ENCODE measurements at regions not wholly inside any gene's neighbourhood (a gene's known extent, or its start where the extent isn't known, plus 50 kb on each side); places are given as distances from the start of the nearest gene placed in this dataset.

DNA sequence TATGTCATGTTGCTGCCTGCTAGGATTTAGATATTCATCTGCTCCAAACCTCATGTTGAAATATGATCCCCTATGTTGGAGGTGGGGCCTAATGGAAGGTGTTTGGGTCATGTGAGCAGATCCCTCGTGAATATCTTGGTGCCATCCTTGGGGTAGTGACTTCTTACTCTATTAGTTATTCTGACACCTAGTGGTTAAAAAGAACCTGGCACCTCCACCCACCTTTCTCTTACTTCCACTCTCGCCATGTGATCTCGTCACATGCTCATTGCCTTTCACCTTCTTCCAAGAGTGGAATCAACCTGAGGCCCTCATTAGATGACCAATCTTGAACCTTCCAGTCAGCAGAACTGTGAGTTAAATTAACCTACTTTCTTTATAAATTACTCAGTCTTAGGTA, 549.4 kb upstream of the SYNCRIP start:
- H3K9me3 Mint-ChIP-seq = no peaks in the 10 kb centered on the region; a peak in 1 of 5 replicates
- H3K4me3 Mint-ChIP-seq = no peak overlapping the region

More for the DNA sequence above, 549.4 kb upstream of the SYNCRIP start:
- Histone ChIP-seq H4K20me1 (ENCODE audit: control insufficient read depth, insufficient read depth, insufficient read length) (no peaks in the 10 kb centered on the region), H3K56ac (ENCODE audit: insufficient read length, low read depth, low read length) (no peak overlapping the region), H3K79me1 (ENCODE audit: insufficient read depth, low read depth, low read length, poor library complexity, severe bottlenecking) (no peaks in the 10 kb centered on the region), H3K4me2 (ENCODE audit: insufficient read depth, insufficient read length, low read length) (no peak overlapping the region), H2BK15ac (ENCODE audit: low read depth, low read length) (no peak overlapping the region), H4K91ac (ENCODE audit: insufficient read length, low read depth, low read length) (no peak overlapping the region), H3K23me2 (ENCODE audit: insufficient read length, low read depth, low read length, poor library complexity, severe bottlenecking) (no peaks in the 10 kb centered on the region), H4K5ac (ENCODE audit: insufficient read length, low read depth, low read length) (no peak overlapping the region), H3T11ph (ENCODE audit: low read length) (no peak overlapping the region), H4K8ac (replicated peaks; ENCODE audit: insufficient read length, low read depth, low read length) (no peak overlapping the region), H3K79me2 (ENCODE audit: insufficient read depth, low read length) (no peaks in the 10 kb centered on the region), H3K9ac (ENCODE audit: extremely low read depth, insufficient read length, low read length) (no peak overlapping the region), H3K4ac (ENCODE audit: low read depth, low read length) (no peak overlapping the region), H3K27ac (ENCODE audit: insufficient read length, low read depth, low read length) (no peak overlapping the region), H3K9me3 (ENCODE audit: control insufficient read depth, low read depth, low read length) (no peaks in the 10 kb centered on the region), H2BK120ac (ENCODE audit: low read depth, low read length, poor library complexity, severe bottlenecking) (no peak overlapping the region), H2AFZ (ENCODE audit: low read length) (no peak overlapping the region), H3K27me3 (ENCODE audit: insufficient read depth, low read length) (no peaks in the 10 kb centered on the region), H2BK12ac (ENCODE audit: insufficient read length, low read depth, low read length) (no peak overlapping the region), H3K4me1 (ENCODE audit: insufficient read depth, low read length) (no peaks in the 10 kb centered on the region), H2BK20ac (ENCODE audit: low read depth, low read length, poor library complexity, severe bottlenecking) (no peak overlapping the region), H2BK5ac (ENCODE audit: insufficient read length, low read length) (no peak overlapping the region), H3K23ac (ENCODE audit: insufficient read length, low read depth, low read length) (no peak overlapping the region), H3K18ac (ENCODE audit: insufficient read length, low read depth, low read length) (no peak overlapping the region), H3K14ac (ENCODE audit: insufficient read depth, low read length) (no peak overlapping the region), H2AK5ac (ENCODE audit: insufficient read length, low read length) (no peak overlapping the region)
- Mint-ChIP-seq H3K27ac (no peak overlapping the region), H3K27me3 (ENCODE audit: low read depth) (no peaks in the 10 kb centered on the region), H3K4me1 (peaks cover 8 to 15% of the 10 kb centered on the region in 2 experiments; a peak in 3 of 4 replicates), H3K36me3 (ENCODE audit: insufficient read depth in 1 of 3, low read depth in 3 of 3) (no peaks in the 10 kb centered on the region)
- DNase-seq = peak; percentile 48
- TF ChIP-seq, protein P1, sequence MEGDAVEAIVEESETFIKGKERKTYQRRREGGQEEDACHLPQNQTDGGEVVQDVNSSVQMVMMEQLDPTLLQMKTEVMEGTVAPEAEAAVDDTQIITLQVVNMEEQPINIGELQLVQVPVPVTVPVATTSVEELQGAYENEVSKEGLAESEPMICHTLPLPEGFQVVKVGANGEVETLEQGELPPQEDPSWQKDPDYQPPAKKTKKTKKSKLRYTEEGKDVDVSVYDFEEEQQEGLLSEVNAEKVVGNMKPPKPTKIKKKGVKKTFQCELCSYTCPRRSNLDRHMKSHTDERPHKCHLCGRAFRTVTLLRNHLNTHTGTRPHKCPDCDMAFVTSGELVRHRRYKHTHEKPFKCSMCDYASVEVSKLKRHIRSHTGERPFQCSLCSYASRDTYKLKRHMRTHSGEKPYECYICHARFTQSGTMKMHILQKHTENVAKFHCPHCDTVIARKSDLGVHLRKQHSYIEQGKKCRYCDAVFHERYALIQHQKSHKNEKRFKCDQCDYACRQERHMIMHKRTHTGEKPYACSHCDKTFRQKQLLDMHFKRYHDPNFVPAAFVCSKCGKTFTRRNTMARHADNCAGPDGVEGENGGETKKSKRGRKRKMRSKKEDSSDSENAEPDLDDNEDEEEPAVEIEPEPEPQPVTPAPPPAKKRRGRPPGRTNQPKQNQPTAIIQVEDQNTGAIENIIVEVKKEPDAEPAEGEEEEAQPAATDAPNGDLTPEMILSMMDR (conservative IDR thresholded peaks at IDR 0.05) = peak; percentile 66
- no CpG with 5 or more reads among the region's 3 CpGs for WGBS (ENCODE audit: extremely low coverage, insufficient read length, low lambda C conversion rate)
